ENCODE measurements at regions not wholly inside any gene's neighbourhood (a gene's known extent, or its start where the extent isn't known, plus 50 kb on each side); places are given as distances from the start of the nearest gene placed in this dataset.
"Not testable (repeated sequence)": the region's sequence is repeated elsewhere in the genome, so short reads cannot be mapped to it uniquely, and the experiment has no call there.

- TF ChIP-seq ZNF114 (tag by site-specific recombination; IDR thresholded peaks at IDR 0.05); ZNF341 (tag by site-specific recombination; IDR thresholded peaks at IDR 0.05; ENCODE audit: low read depth); ZNF449 (tag by site-specific recombination; IDR thresholded peaks at IDR 0.05); CTCF (tag by site-specific recombination; IDR thresholded peaks at IDR 0.05); SP2 (tag by site-specific recombination; IDR thresholded peaks at IDR 0.05); REPIN1 (tag by site-specific recombination; IDR thresholded peaks at IDR 0.05; ENCODE audit: low read depth); ZNF707 (tag by site-specific recombination; IDR thresholded peaks at IDR 0.05); ZNF501 (tag by site-specific recombination; IDR thresholded peaks at IDR 0.05); ZNF416 (tag by site-specific recombination; IDR thresholded peaks at IDR 0.05); IKZF3 (tag by site-specific recombination; IDR thresholded peaks at IDR 0.05); KLF17 (tag by site-specific recombination; IDR thresholded peaks at IDR 0.05); HOXA7 (CRISPR knock-in tag; IDR thresholded peaks at IDR 0.05; ENCODE audit: borderline replicate concordance): not testable (repeated sequence)
Observed at GRCh38 chr2:144969564-144969963, 449.6 kb upstream of the ZEB2 start.

All from HEK293 (cell line).